ENCODE measurements at regions not wholly inside any gene's neighbourhood (a gene's known extent, or its start where the extent isn't known, plus 50 kb on each side); places are given as distances from the start of the nearest gene placed in this dataset.

DNA sequence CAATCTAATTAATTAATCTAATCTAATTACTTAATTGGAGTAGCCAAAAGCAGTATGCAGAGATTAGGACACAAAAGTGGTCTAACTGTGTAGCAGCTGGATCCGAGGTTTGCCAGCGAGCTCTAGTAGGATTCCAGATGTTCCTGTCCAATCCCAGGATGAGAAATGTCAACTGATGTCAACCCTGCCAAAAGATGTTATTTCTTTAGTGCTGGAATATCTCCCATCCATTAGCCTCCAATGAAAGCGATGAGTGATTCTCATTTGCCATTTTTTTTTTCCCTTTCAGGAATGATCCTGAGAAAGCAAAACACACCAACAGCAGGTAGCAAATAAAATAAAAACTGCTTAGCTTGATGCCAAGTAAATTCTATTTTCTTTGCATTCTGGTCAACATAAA, 372.9 kb downstream of the STIM2 start:
- Histone ChIP-seq H3K27ac (ENCODE audit: low read depth, low read length) (no peak overlapping the region), H3K4me3 (ENCODE audit: low read length in 2 of 2) (no peak overlapping the region), H3K27me3 (ENCODE audit: insufficient read depth, low read length) (no peaks in the 10 kb centered on the region), H3K36me3 (ENCODE audit: insufficient read depth, low read length) (no peaks in the 10 kb centered on the region), H3K9me3 (ENCODE audit: control insufficient read depth in 1 of 2, low read length in 2 of 2) (no peaks in the 10 kb centered on the region), H3K4me1 (ENCODE audit: insufficient read depth, low read length) (no peaks in the 10 kb centered on the region)
- Mint-ChIP-seq H3K4me3 (no peak overlapping the region), H3K4me1 (no peaks in the 10 kb centered on the region), H3K27me3 (no peaks in the 10 kb centered on the region), H3K27ac (no peak overlapping the region), H3K36me3 (no peaks in the 10 kb centered on the region), H3K9me3 (peaks cover 0 to 9% (median under 1%) of the 10 kb centered on the region in 8 donors)
- ChIA-PET CTCF (ENCODE audit: partially characterized antibody) (no interaction called here), POLR2A (ENCODE audit: partially characterized antibody) (no interaction called here)
- intact Hi-C loops (cut with micrococcal nuclease): no loop called here
- no peak for DNase-seq

GRCh38 chr4:27234306-27234899, 373.8 kb downstream of the STIM2 start:
- CTCF ChIA-PET (ENCODE audit: partially characterized antibody): no interaction called here
- H3K27ac ChIP-seq (ENCODE audit: low read depth, low read length): no peak overlapping the region
- no peak for DNase-seq
- Mint-ChIP-seq H3K36me3 (no peaks in the 10 kb centered on the region), H3K4me1 (no peaks in the 10 kb centered on the region), H3K9me3 (peaks cover 0 to 9% (median under 1%) of the 10 kb centered on the region in 8 donors), H3K27ac (no peak overlapping the region), H3K4me3 (no peak overlapping the region), H3K27me3 (no peaks in the 10 kb centered on the region)
- no peaks in the 10 kb centered on the region for H3K36me3 ChIP-seq (ENCODE audit: insufficient read depth, low read length)
- H3K9me3 ChIP-seq (ENCODE audit: control insufficient read depth in 1 of 2, low read length in 2 of 2): no peaks in the 10 kb centered on the region
- intact Hi-C loops (cut with micrococcal nuclease): no loop called here
- H3K27me3 ChIP-seq (ENCODE audit: insufficient read depth, low read length): no peaks in the 10 kb centered on the region
- no peak overlapping the region for H3K4me3 ChIP-seq (ENCODE audit: low read length in 2 of 2)
- POLR2A ChIA-PET (ENCODE audit: partially characterized antibody): no interaction called here
- no peaks in the 10 kb centered on the region for H3K4me1 ChIP-seq (ENCODE audit: insufficient read depth, low read length)

DNA sequence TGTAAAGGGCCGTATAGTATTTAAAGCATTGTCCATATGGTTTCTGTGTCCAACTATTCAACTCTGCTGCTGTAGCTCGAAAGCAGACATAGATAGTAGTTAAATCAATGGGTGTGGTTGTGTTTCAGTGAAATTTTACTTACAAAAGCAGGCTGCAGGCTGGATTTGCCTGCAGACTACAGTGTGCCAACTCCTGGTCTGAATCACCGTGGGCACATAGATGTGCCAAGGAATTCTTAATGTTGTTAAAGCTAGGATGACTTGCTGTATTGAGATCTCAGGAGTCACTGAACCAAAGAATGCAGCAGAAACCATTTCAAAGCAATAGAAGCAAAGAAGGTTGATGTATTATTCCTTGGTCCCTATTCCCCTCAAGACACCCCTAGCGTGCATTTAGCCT, 379.0 kb downstream of the STIM2 start:
- DNase-seq: no peak
- ChIA-PET POLR2A (ENCODE audit: partially characterized antibody) (no interaction called here), CTCF (ENCODE audit: partially characterized antibody) (no interaction called here)
- H3K9me3 ChIP-seq (ENCODE audit: control insufficient read depth in 1 of 2, low read length in 2 of 2): no peaks in the 10 kb centered on the region
- no peaks in the 10 kb centered on the region for H3K4me1 ChIP-seq (ENCODE audit: insufficient read depth, low read length)
- no peaks in the 10 kb centered on the region for H3K27me3 ChIP-seq (ENCODE audit: insufficient read depth, low read length)
- intact Hi-C loops (cut with micrococcal nuclease): no loop called here
- Mint-ChIP-seq H3K36me3 (no peaks in the 10 kb centered on the region), H3K27ac (no peak overlapping the region), H3K4me3 (no peak overlapping the region), H3K9me3 (peaks cover 0 to 10% (median 0%) of the 10 kb centered on the region in 8 donors), H3K27me3 (no peaks in the 10 kb centered on the region), H3K4me1 (no peaks in the 10 kb centered on the region)
- H3K4me3 ChIP-seq (ENCODE audit: low read length in 2 of 2): no peak overlapping the region
- H3K36me3 ChIP-seq (ENCODE audit: insufficient read depth, low read length): no peaks in the 10 kb centered on the region
- H3K27ac ChIP-seq (ENCODE audit: low read depth, low read length): no peak overlapping the region

- Mint-ChIP-seq H3K4me3 (no peak overlapping the region), H3K4me1 (no peaks in the 10 kb centered on the region), H3K9me3 (peaks cover 0 to 4% (median 0%) of the 10 kb centered on the region in 8 donors), H3K36me3 (no peaks in the 10 kb centered on the region), H3K27ac (no peak overlapping the region), H3K27me3 (no peaks in the 10 kb centered on the region)
- Histone ChIP-seq H3K4me1 (ENCODE audit: insufficient read depth, low read length) (no peaks in the 10 kb centered on the region), H3K4me3 (ENCODE audit: low read length in 2 of 2) (no peak overlapping the region), H3K36me3 (ENCODE audit: insufficient read depth, low read length) (no peaks in the 10 kb centered on the region), H3K9me3 (ENCODE audit: control insufficient read depth in 1 of 2, low read length in 2 of 2) (no peaks in the 10 kb centered on the region), H3K27me3 (ENCODE audit: insufficient read depth, low read length) (no peaks in the 10 kb centered on the region), H3K27ac (ENCODE audit: low read depth, low read length) (no peak overlapping the region)
- DNase-seq: no peak
- POLR2A ChIA-PET (ENCODE audit: partially characterized antibody): no interaction called here
- CTCF ChIA-PET (ENCODE audit: partially characterized antibody): no interaction called here
- intact Hi-C loops (cut with micrococcal nuclease): no loop called here
Measured at GRCh38 chr4:27242217-27242616, 381.6 kb downstream of the STIM2 start.

DNA sequence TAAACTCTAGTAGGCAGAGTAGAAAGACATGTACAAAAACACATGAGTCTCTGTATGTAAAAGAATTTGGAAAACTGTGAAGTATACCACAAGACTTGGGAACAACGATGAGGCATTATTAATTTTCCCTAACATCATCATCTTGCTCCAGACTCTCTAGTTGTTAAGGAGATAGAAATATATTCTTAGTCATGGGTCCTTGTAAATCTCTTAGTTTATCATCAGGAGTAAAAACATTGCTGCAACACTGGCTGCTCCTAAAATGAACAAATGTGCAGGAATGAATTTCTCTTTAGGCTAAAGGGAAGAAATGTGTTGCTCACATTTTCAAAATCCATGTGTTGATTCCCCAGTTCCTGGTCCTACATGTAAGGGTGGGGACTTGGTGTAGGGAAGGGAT, 384.6 kb downstream of the STIM2 start:
- H3K4me3 Mint-ChIP-seq: no peak overlapping the region
- Histone ChIP-seq H3K9me3 (ENCODE audit: control insufficient read depth in 1 of 2, low read length in 2 of 2) (no peaks in the 10 kb centered on the region), H3K36me3 (ENCODE audit: insufficient read depth, low read length) (no peaks in the 10 kb centered on the region), H3K27ac (ENCODE audit: low read depth, low read length) (no peak overlapping the region), H3K4me1 (ENCODE audit: insufficient read depth, low read length) (no peaks in the 10 kb centered on the region), H3K4me3 (ENCODE audit: low read length in 2 of 2) (no peak overlapping the region), H3K27me3 (ENCODE audit: insufficient read depth, low read length) (no peaks in the 10 kb centered on the region)
- CTCF ChIA-PET (ENCODE audit: partially characterized antibody): no interaction called here
- H3K27ac Mint-ChIP-seq: no peak overlapping the region
- no peak for DNase-seq
- peaks cover 0 to 4% (median 0%) of the 10 kb centered on the region in 8 donors for H3K9me3 Mint-ChIP-seq
- no peaks in the 10 kb centered on the region for H3K27me3 Mint-ChIP-seq
- POLR2A ChIA-PET (ENCODE audit: partially characterized antibody): no interaction called here
- no peaks in the 10 kb centered on the region for H3K36me3 Mint-ChIP-seq
- intact Hi-C loops (cut with micrococcal nuclease): no loop called here
- H3K4me1 Mint-ChIP-seq: no peaks in the 10 kb centered on the region

GRCh38 chr4:27248829-27249228, 388.2 kb downstream of the STIM2 start:
- Mint-ChIP-seq H3K4me3 (no peak overlapping the region), H3K9me3 (peaks cover 0 to 2% (median 0%) of the 10 kb centered on the region in 8 donors), H3K27ac (no peak overlapping the region), H3K36me3 (no peaks in the 10 kb centered on the region), H3K4me1 (no peaks in the 10 kb centered on the region), H3K27me3 (no peaks in the 10 kb centered on the region)
- Histone ChIP-seq H3K27me3 (ENCODE audit: insufficient read depth, low read length) (no peaks in the 10 kb centered on the region), H3K4me3 (ENCODE audit: low read length in 2 of 2) (no peak overlapping the region), H3K36me3 (ENCODE audit: insufficient read depth, low read length) (no peaks in the 10 kb centered on the region), H3K4me1 (ENCODE audit: insufficient read depth, low read length) (no peaks in the 10 kb centered on the region), H3K27ac (ENCODE audit: low read depth, low read length) (no peak overlapping the region), H3K9me3 (ENCODE audit: control insufficient read depth in 1 of 2, low read length in 2 of 2) (no peaks in the 10 kb centered on the region)
- ChIA-PET POLR2A (ENCODE audit: partially characterized antibody) (no interaction called here), CTCF (ENCODE audit: partially characterized antibody) (no interaction called here)
- intact Hi-C loops (cut with micrococcal nuclease): no loop called here
- DNase-seq: no peak

GRCh38 chr4:27251771-27252170, 391.1 kb downstream of the STIM2 start:
- POLR2A ChIA-PET (ENCODE audit: partially characterized antibody): no interaction called here
- H3K4me3 ChIP-seq (ENCODE audit: low read length in 2 of 2): no peak overlapping the region
- H3K27ac Mint-ChIP-seq: no peak overlapping the region

More at GRCh38 chr4:27251771-27252170, 391.1 kb downstream of the STIM2 start:
- Histone ChIP-seq H3K9me3 (ENCODE audit: control insufficient read depth in 1 of 2, low read length in 2 of 2) (no peaks in the 10 kb centered on the region), H3K27me3 (ENCODE audit: insufficient read depth, low read length) (no peaks in the 10 kb centered on the region), H3K36me3 (ENCODE audit: insufficient read depth, low read length) (no peaks in the 10 kb centered on the region), H3K4me1 (ENCODE audit: insufficient read depth, low read length) (no peaks in the 10 kb centered on the region), H3K27ac (ENCODE audit: low read depth, low read length) (no peak overlapping the region)
- intact Hi-C loops (cut with micrococcal nuclease): no loop called here
- no peak for DNase-seq
- H3K36me3 Mint-ChIP-seq: no peaks in the 10 kb centered on the region
- no peaks in the 10 kb centered on the region for H3K4me1 Mint-ChIP-seq
- H3K27me3 Mint-ChIP-seq: no peaks in the 10 kb centered on the region
- H3K9me3 Mint-ChIP-seq: peaks cover 0 to 3% (median 0%) of the 10 kb centered on the region in 8 donors
- H3K4me3 Mint-ChIP-seq: no peak overlapping the region
- CTCF ChIA-PET (ENCODE audit: partially characterized antibody): no interaction called here

Measured in CD4-positive, alpha-beta memory T cell (primary cell).